SK-N-SH (cell line): ENCODE measurements at regions not wholly inside any gene's neighbourhood (a gene's known extent, or its start where the extent isn't known, plus 50 kb on each side); places are given as distances from the start of the nearest gene placed in this dataset.

ENCODE experiments used
- CTCF ChIA-PET: fragments of 300-600, 350-600 bp; formaldehyde crosslinking; extraction: SDS; loops from one replicate; lab custom pipeline; 2021; lab: Yijun Ruan, JAX
- POLR2A ChIA-PET: fragments of 350-600 bp; sonication (Branson Sonifier 250); formaldehyde crosslinking; extraction: SDS; loops from one replicate; lab custom pipeline; 2020; ENCODE audit warnings: antibody characterized with exemption, inconsistent platforms; lab: Yijun Ruan, JAX
- DNase-seq: peaks from one replicate; pipeline ENCODE4 v3.0.0; 2012
- H2AFZ ChIP-seq: fragments of 200-600 bp; sonication (generic); 2 replicates; pipeline ENCODE4 v1.8.1; 2016; ENCODE audit warnings: antibody characterized with exemption, mild to moderate bottlenecking, low read depth
- H3F3A ChIP-seq: fragments of 200-600 bp; sonication (generic); replicated peaks from 2 replicates; pipeline ENCODE3; 2016; ENCODE audit warnings: antibody characterized with exemption, mild to moderate bottlenecking; ENCODE audit not compliant: insufficient read depth
- H3K27ac ChIP-seq, 2 experiments: fragments of 200-500 bp in 1 of 2; fragments of 200-600 bp in 1 of 2; sonication (Bioruptor generic) in 1 of 2; sonication (generic), shearing (Covaris generic) in 1 of 2; 2 replicates each; pipeline versions ENCODE4 v1.5.1 to v1.6.1; 2014 to 2016; ENCODE audit warnings: low read depth in 2 of 2, inconsistent platforms in 1 of 2, low read length in 1 of 2, mild to moderate bottlenecking in 1 of 2, mixed read lengths in 1 of 2
- H3K27me3 ChIP-seq: fragments of 200-600 bp; sonication (generic), shearing (Covaris generic); 2 replicates; pipeline ENCODE4 v1.6.1; 2016; ENCODE audit warnings: mixed run types; ENCODE audit not compliant: insufficient read depth
- H3K36me3 ChIP-seq, 2 experiments: fragments of 200-500 bp in 1 of 2; fragments of 200-600 bp in 1 of 2; sonication (Bioruptor generic) in 1 of 2; sonication (generic) in 1 of 2; replicated peaks in 1 of 2; 2 replicates each; pipeline versions ENCODE3 to v1.5.1; 2014 to 2016; ENCODE audit warnings: low read length in 1 of 2, mild to moderate bottlenecking in 1 of 2; ENCODE audit not compliant: insufficient read depth in 2 of 2, control insufficient read depth in 1 of 2
- H3K4me1 ChIP-seq, 2 experiments: fragments of 200-500 bp in 1 of 2; fragments of 200-600 bp in 1 of 2; sonication (Bioruptor generic) in 1 of 2; sonication (generic), shearing (Covaris generic) in 1 of 2; 2 replicates each; pipeline versions ENCODE4 v1.5.1 to v1.6.1; 2014 to 2016; ENCODE audit warnings: low read depth in 1 of 2, low read length in 1 of 2, mixed run types in 1 of 2; ENCODE audit not compliant: insufficient read depth in 2 of 2, control insufficient read depth in 1 of 2
- H3K4me2 ChIP-seq: fragments of 200-600 bp; sonication (generic), shearing (Covaris generic); 2 replicates; pipeline ENCODE4 v1.6.1; 2017; ENCODE audit warnings: mixed run types
- H3K4me3 ChIP-seq, 2 experiments: fragments of 200-500 bp in 1 of 2; fragments of 200-600 bp in 1 of 2; sonication (Bioruptor generic) in 1 of 2; sonication (generic), shearing (Covaris generic) in 1 of 2; 2 replicates each; pipeline versions ENCODE4 v1.5.1 to v1.8.1; 2014 to 2016; ENCODE audit warnings: low read depth in 2 of 2, inconsistent platforms in 1 of 2, low read length in 1 of 2, mild to moderate bottlenecking in 1 of 2, mixed read lengths in 1 of 2, moderate library complexity in 1 of 2
- H3K79me2 ChIP-seq: fragments of 200-600 bp; sonication (generic); 2 replicates; pipeline ENCODE4 v1.8.1; 2017; ENCODE audit warnings: mild to moderate bottlenecking; ENCODE audit not compliant: insufficient read depth
- H3K9ac ChIP-seq: fragments of 200-600 bp; sonication (generic); 2 replicates; pipeline ENCODE4 v1.6.1; 2017; ENCODE audit warnings: mixed run types
- H3K9me2 ChIP-seq: fragments of 200-600 bp; sonication (generic); 2 replicates; pipeline ENCODE4 v1.6.1; 2017; ENCODE audit warnings: mixed run types
- H3K9me3 ChIP-seq: fragments of 200-600 bp; sonication (generic); 2 replicates; pipeline ENCODE4 v1.6.1; 2017; ENCODE audit warnings: mixed run types, mild to moderate bottlenecking, moderate library complexity
- H4K20me1 ChIP-seq: fragments of 200-600 bp; sonication (generic); 2 replicates; pipeline ENCODE4 v1.6.1; 2017; ENCODE audit warnings: mild to moderate bottlenecking, mixed run types; ENCODE audit not compliant: insufficient read depth
- ELF1 ChIP-seq: IDR thresholded peaks from 2 replicates; pipeline ENCODE4 v1.4.0; 2012
- EZH2phosphoT487 ChIP-seq: fragments of 200-600 bp; sonication (generic); IDR thresholded peaks from 2 replicates; pipeline ENCODE4 v1.6.1; 2017; ENCODE audit warnings: low read depth, mixed run types, mild to moderate bottlenecking, antibody characterized with exemption, moderate library complexity, borderline replicate concordance
- IRF3 ChIP-seq: fragments of 150-350 bp; IDR thresholded peaks from 2 replicates; pipeline ENCODE4 v1.6.1; 2016; ENCODE audit warnings: mild to moderate bottlenecking, low read depth, low read length
- MEF2A ChIP-seq: IDR thresholded peaks from 2 replicates; pipeline ENCODE4 v1.4.0; 2012; ENCODE audit warnings: low read depth, borderline replicate concordance
- RAD21 ChIP-seq: IDR thresholded peaks from 2 replicates; pipeline ENCODE4 v1.6.1; 2012; ENCODE audit warnings: mild to moderate bottlenecking, low read length
- REST ChIP-seq: IDR thresholded peaks from 2 replicates; pipeline ENCODE4 v1.6.1; 2012; ENCODE audit warnings: mild to moderate bottlenecking, low read depth, low read length, moderate library complexity
- RFX5 ChIP-seq: IDR thresholded peaks from 2 replicates; pipeline ENCODE4 v1.6.1; 2012; ENCODE audit warnings: mild to moderate bottlenecking, improper control_type of control experiment, low read length
- RXRA ChIP-seq: IDR thresholded peaks from 2 replicates; pipeline ENCODE4 v1.4.0; 2012; ENCODE audit warnings: low read depth, mild to moderate bottlenecking, borderline replicate concordance
- TCF12 ChIP-seq: IDR thresholded peaks from 2 replicates; pipeline ENCODE4 v1.4.0; 2012
- TEAD4 ChIP-seq: IDR thresholded peaks from 2 replicates; pipeline ENCODE4 v1.4.0; 2012; ENCODE audit warnings: mild to moderate bottlenecking, borderline replicate concordance; ENCODE audit not compliant: insufficient read depth
- WGBS: methylation state at CpG from one replicate; pipeline ENCODE4 v1.1.6; 2017; ENCODE audit warnings: low lambda C conversion rate; 5-methylcytosine and 5-hydroxymethylcytosine counted together

GRCh38 chr4:72743078-72743477 lies 174.1 kb upstream of the ADAMTS3 start:
- 21% methylated on average over 2 of the region's 2 CpGs for WGBS
- H2AFZ ChIP-seq = no peak overlapping the region
- CTCF ChIA-PET = no interaction called here
- H3K27me3 ChIP-seq = no peaks in the 10 kb centered on the region
- no peaks in the 10 kb centered on the region for H3K36me3 ChIP-seq
- H3K4me1 ChIP-seq = no peaks in the 10 kb centered on the region
- no peaks in the 10 kb centered on the region for H3K79me2 ChIP-seq
- H3K9ac ChIP-seq = no peak overlapping the region
- no peak for DNase-seq
- H3K4me3 ChIP-seq = no peak overlapping the region
- POLR2A ChIA-PET = no interaction called here
- TF ChIP-seq MEF2A (no peak), EZH2phosphoT487 (no peak), REST (no peak), IRF3 (no peak), RFX5 (no peak), RXRA (no peak)
- H3F3A ChIP-seq = no peaks in the 10 kb centered on the region
- no peaks in the 10 kb centered on the region for H3K9me2 ChIP-seq
- no peak overlapping the region for H3K27ac ChIP-seq
- no peaks in the 10 kb centered on the region for H4K20me1 ChIP-seq
- no peak overlapping the region for H3K4me2 ChIP-seq
- H3K9me3 ChIP-seq = no peaks in the 10 kb centered on the region

- 19% methylated on average over 2 of the region's 2 CpGs for WGBS
- Histone ChIP-seq H3F3A (no peaks in the 10 kb centered on the region), H3K9me3 (no peaks in the 10 kb centered on the region), H3K79me2 (no peaks in the 10 kb centered on the region), H3K27ac (no peak overlapping the region), H3K27me3 (no peaks in the 10 kb centered on the region; the same call in 1 of the 2 replicates), H4K20me1 (no peaks in the 10 kb centered on the region), H3K4me3 (no peak overlapping the region), H3K4me1 (no peaks in the 10 kb centered on the region), H3K9me2 (no peaks in the 10 kb centered on the region), H3K9ac (no peak overlapping the region), H2AFZ (no peak overlapping the region), H3K4me2 (no peak overlapping the region), H3K36me3 (no peaks in the 10 kb centered on the region)
- CTCF ChIA-PET = no interaction called here
- POLR2A ChIA-PET = no interaction called here
- TF ChIP-seq TCF12 = no peak
- no peak for TF ChIP-seq TEAD4
- no peak for TF ChIP-seq ELF1
- TF ChIP-seq RAD21 = no peak
- DNase-seq = no peak
Observed at GRCh38 chr4:72715299-72715698, 146.3 kb upstream of the ADAMTS3 start.
